Lung microvascular endothelial cell (primary cell): ENCODE measurements at regions not wholly inside any gene's neighbourhood (a gene's known extent, or its start where the extent isn't known, plus 50 kb on each side); places are given as distances from the start of the nearest gene placed in this dataset.

ENCODE experiments used
- DNase-seq, 2 donors: peaks; one replicate each; pipeline versions ENCODE4 v3.0.0 to v3.0.0-alpha.2; 2010; ENCODE audit warnings: low read depth in 2 of 2

GRCh38 chr13:108526286-108526685 lies 103.1 kb upstream of the MYO16 start:
- no peak for DNase-seq

DNA sequence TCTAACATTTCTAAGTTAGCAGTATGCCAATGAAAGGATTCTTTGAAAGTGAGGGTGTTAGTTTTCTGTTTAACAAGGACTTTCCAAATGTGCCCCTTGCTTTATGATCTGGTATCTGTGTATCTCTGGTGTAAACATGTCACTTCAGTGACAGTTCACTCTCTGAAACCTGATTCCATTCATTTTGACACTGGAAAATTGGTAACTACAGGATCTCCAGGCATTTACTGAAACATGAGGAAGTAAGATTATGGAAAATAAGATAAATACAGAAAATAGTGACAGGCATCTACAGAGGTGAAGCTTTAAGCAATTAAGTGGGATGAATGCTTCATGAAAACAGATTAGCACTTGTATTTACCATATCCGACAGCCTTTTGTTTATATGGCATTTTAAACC lies 101.6 kb upstream of the MYO16 start:
- DNase-seq, result no peak

GRCh38 chr13:108528303-108528702 lies 101.1 kb upstream of the MYO16 start:
- no peak for DNase-seq

DNA sequence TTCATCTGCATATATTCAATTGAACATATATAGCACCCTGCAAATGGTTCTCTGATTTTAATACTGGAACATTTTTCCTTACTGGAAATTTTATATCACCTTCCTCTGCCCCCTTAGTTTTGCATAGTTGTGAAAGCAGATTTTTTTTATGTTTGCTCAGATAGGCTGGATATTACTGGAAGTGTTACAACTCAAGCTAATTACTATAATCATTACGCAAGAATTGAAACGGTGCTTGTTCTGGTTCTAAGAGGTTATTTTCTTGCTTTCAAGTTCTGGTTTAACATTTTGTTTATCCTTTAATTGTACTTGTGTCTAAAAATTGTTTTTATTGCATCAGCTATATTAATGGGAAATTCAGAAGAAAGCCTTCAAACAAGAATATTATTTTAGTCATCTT lies 95.6 kb upstream of the MYO16 start:
- DNase-seq, result no peak

DNA sequence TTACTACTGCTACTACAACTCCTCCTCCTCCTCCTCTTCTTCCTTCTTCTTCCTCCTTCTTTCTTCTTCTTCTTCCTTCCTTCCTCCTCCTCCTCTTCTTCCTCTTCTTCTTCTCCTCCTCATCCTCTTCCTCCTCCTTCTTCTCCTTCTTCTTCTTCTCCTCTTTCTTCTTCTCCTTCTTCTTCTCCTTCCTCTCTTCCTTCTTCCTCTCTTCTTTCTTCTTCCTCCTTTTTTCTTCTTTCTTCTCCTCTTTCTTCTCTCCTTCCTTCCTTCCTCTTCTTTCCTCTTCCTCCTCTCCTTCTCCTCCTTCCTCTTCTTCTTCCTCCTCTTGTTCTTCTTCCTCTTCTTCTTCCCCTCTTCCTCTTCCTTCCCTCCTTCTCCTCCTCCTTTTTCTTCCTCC lies 94.7 kb upstream of the MYO16 start:
- DNase-seq, result no peak

DNA sequence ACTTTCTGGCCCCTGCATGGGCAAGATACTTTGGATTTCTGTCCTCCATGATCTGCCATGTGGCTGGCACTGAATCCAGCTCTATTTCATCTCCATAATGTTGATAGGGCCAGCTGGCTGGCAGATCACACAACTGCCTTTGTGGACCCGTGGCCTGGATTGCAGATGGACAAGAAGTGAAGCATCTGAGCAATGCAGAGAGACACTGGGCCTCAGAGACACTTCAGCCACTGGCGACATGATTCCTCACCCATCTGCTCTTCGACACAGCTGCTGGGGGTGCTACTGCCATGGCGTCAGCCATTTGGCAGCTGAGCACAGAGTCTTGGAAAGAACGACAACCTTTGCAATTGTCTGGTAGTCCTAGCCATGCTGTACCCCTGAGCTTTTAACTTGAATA lies 79.5 kb upstream of the MYO16 start:
- no peak for DNase-seq

GRCh38 chr13:108551674-108552073 lies 77.7 kb upstream of the MYO16 start:
- DNase-seq, result no peak

DNA sequence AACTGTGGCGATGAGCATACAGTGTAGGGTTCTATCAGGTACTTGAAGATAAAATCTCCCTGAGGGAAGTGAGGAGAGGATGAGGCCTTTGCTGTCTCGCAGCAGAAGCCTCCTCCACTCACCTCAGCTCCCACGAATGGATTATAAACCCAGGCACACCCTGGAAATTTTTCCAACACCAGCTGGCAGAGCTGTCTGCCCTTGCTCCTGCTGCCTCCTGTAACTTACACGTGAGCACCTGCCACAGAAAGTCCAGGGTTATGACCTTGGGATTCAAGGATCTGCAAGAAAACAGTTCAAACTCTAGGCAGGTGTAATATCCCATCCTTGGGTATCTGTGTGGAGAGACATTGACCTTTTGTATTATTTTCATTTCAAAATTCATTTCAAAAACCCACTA lies 70.9 kb upstream of the MYO16 start:
- DNase-seq, result no peak

DNA sequence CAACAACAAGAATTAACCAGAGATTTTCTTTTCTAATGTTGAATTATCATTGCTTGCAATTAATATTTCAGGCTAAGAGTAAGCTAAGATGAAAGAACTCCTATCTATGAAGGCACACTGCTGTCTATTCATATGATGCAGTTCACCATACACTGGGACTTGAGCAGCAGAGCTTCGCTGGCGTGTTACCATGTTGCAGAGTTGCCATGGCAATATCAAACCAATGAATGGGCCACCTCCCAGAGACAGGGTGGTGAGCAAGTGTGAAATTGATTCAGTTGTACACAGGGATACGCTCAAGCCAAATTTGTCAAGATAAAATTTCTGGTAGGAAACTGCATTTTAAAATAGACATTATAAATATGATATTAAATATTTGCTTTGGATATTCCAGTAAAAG lies 69.3 kb upstream of the MYO16 start:
- DNase-seq, result no peak

DNA sequence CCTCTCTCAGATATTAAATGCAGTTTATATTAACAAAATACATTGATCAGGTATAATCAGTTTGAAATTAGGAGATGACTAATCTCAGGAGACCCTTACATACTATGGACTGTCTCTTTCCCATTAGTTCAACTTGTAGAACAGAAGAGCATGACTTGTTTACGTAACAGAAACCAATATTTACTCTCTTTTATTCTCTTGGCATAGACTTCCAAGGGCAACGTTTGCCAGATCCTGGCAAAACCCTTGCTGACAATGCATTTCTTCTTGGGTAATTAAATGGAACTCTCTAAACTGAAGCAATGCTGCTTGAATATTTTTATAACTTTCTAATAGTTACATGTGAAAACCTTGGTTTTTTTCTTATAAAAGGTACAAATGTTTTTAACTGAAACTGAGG lies 68.3 kb upstream of the MYO16 start:
- no peak for DNase-seq

DNA sequence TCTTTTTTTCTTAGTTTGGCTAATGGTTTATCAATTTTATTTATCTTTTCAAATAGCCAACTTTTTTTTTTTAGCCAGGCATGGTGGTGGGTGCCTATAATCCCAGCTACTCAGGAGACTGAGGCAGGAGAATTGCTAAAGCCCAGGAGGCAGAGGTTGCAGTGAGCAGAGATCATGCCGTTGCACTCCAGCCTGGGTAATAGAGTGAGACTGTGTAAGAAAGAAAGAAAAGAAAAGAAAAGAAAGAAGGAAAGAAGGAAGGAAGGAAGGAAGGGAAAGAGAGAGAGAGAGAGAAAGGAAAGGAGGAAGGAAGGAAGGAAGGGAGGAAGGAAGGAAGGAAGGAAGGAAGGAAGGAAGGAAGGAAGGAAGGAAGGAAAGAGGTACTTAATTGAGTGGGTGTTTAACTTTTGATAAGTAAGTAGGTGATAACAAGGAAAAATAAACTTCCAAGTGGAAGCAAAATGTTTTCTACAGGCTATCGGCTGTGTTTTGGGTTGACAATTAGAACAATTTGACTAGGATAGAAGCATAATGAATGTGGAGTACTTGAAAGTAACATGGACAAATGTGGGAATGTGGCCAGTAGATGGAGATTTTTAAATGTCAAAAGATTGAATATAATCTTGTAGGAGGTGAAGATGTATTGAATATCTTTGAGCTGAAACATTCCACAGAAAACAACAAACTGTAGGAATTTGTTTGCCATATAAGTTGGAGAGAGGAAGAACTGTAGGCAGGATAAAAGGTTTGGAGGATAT lies 62.8 kb upstream of the MYO16 start:
- DNase-seq, result no peak

GRCh38 chr13:108572782-108573211 lies 56.6 kb upstream of the MYO16 start:
- no peak for DNase-seq

- DNase-seq, result no peak
Observed at GRCh38 chr13:108573455-108573854, 56.0 kb upstream of the MYO16 start.

GRCh38 chr13:108574856-108575255 lies 54.6 kb upstream of the MYO16 start:
- DNase-seq, result no peak

- no peak for DNase-seq
Observed at GRCh38 chr13:108575430-108575829, 54.0 kb upstream of the MYO16 start.
